G401 (cell line): ENCODE measurements at regions not wholly inside any gene's neighbourhood (a gene's known extent, or its start where the extent isn't known, plus 50 kb on each side); places are given as distances from the start of the nearest gene placed in this dataset.
"Not testable (repeated sequence)": the region's sequence is repeated elsewhere in the genome, so short reads cannot be mapped to it uniquely, and the experiment has no call there.

ENCODE experiments used
- DNase-seq: peaks from one replicate; pipeline ENCODE4 v3.0.0-alpha.2; 2015; ENCODE audit warnings: low spot score
- in situ Hi-C: cut with HindIII; loops from 2 replicates; pipeline ENCODE4 v1.10.0; 2016; ENCODE audit warnings: low sequenced_read_pairs, mixed read lengths

DNA sequence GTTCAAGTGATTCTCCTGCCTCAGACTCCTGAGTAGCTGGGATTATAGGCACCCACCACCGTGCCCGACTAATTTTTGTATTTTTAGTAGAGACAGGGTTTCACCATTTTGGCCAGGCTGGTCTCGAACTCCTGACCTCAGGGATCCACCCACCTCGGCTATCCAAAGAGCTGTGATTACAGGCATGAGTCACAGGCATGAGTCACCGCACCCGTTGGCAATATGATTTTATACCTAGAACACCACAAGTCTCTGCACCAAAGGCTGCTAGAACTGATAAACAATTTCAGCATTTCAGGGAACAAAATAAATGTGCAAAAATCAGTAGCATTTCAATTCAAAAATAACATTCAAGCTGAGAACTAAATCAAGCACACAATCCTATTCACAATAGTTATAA is 1177.6 kb downstream of the STIM2 start:
- in situ Hi-C loops, DNase-seq: not testable (repeated sequence)

DNA sequence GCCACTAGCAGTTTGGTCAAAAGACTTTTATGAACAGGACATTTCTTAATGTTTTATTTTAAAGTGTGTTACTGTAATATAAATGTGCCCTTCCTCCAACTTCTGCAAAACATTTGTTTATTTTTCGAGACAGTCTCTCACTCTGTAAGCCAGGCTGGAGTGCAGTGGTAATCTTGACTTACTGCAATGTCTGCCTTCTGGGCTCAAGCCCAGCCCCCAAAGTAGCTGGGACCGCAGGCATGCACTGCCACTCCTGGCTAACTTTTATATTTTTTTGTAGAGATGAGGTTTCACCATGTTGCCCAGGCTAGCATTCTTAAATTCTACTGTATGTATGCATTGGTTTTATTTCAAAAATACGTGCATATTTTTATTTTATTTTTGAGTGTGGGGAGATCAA is 1201.9 kb downstream of the STIM2 start:
- in situ Hi-C loops: no loop called here
- DNase-seq: no peak

DNA sequence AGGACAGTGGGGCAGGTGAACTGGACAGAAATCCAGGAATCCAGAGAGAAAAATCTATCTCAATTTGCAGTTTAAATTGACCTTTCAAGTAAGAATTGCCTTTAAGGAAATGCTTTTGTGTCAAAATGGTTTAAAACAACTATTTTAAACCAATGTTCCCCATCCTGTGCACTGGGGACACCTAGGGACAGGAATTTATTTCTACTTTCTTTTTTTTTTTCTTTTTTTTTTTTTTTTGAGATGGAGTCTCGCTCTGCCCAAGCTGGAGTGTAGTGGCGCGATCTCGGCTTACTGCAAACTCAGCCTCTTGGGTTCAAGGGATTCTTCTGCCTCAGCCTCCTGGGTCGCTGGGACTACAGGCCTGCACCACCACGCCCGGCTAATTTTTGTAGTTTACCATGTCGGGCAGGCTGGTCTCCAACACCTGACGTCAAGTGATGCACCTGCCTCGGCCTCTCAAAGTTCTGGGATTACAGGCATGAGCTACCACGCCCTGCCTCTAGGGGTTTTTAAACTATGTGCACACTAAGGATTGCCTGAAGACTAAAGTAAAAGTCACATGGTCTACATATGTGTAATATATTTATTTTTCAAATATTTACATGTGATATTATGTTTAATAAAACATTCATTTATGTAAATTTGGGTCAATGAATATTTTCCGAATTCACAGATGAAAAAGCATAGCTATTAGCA is 1213.4 kb downstream of the STIM2 start:
- no peak for DNase-seq
- in situ Hi-C loops: no loop called here

DNA sequence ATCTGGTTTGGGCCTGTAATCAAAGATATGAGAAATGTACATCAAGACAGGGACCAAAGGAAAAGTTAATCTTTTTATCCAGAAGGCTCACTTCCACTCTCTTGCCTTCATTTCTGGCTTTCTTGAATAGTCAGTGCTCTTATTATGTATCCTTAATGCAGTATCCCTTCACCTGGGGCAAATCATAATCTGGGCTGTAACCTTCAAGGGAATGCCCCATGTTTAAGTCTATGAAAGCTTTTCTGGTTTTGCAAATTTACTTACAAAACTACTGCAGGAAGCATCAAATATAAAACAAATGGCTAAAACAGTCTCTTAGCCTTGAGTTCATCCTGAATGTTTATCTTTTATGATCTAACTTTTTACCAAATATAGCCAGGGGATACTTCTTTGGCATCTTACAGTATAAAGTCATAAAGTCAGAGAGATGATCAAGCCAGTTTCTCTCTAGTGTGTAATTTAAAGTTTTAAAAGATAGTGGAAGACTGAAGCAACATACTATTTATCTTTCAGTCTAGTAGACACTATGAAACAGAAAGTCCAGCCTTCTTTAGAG is 1214.8 kb downstream of the STIM2 start:
- in situ Hi-C loops: no loop called here
- DNase-seq: no peak

DNA sequence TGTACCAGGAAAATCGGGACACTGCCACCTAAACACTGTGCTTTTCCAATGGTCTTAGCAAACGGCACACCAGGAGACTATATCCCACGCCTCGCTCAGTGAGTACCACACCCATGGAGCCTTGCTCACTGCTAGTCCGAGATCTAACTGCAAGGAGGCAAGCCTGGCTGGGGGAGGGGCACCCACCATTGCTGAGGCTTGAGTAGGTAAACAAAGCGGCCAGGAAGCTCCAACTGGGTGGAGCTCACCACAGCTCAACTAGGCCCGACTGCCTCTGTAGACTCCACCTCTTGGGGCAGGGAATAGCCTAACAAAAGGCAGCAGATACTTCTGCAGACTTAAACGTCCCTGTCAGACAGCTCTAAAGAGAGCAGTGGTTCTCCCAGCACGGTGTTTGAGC is 1216.6 kb downstream of the STIM2 start:
- DNase-seq, in situ Hi-C loops: not testable (repeated sequence)

DNA sequence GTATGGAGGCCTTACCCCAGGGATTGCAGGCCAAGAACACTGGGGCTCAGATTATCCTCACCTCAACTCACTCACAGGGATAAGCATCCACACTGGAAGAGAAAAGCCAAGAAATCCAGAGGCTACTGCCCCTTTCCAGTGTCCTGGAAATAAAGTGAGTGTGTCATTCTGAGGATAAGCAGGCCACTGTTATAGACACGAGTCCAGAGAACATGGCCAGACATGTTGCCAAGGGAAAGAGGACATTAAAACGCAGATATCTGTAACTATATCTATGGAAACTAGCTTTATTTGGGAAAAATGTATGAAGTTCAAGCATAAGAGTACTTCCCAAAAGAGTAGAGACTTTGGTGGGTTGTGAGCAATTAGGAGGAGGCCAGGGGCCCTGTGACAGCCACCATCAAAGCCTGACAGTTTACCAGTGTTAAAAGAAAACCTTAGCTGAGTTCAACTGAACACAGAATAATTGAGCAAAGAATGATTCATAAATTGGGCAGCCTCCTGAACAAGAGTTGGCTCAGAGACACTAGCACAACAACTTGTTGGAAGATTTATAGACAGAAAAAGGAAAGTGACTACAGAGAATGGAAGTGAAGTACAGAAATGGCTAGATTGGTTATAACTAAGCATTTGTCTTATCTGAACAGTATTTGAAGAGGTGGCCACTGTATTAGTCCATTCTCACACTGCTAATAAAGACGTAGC is 1222.2 kb downstream of the STIM2 start:
- in situ Hi-C loops: no loop called here
- DNase-seq: no peak

DNA sequence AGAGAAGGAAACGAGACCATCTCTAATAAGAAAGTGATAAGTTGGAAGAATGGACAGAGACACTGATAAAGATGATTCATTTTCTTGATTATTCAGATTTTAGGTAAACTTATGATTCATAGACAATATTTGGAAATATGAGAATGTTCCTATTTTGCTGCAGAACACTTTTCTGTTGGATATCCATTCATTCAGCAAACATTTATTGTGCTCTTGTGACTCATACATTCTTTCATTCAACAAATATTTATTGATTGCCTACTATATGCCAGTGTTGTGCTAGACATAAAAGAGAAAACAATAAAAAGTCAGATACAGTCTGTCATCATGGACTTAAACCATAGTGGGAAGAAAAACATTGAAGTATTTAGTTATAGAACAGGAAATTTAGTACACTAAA is 1232.0 kb downstream of the STIM2 start:
- no peak for DNase-seq
- in situ Hi-C loops: no loop called here

DNA sequence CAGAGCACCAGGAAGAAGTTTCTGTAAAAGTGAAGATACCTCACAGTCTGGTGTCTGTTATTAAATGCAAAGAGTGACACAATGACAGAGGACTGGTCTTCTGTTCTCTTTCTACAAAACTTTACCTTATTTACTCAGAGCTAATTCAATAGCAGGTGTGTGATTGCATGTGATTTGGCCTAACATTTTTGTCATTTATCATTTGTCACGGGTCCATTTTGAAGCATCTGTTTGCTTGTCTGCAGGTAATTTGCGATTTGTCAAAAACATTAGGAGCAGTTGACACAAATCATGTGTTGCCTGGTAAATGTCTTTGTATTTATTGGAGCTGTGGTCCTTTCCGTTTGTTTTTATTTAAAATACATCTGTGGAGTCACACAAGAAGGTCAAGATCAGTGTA is 1232.4 kb downstream of the STIM2 start:
- in situ Hi-C loops: no loop called here
- no peak for DNase-seq

DNA sequence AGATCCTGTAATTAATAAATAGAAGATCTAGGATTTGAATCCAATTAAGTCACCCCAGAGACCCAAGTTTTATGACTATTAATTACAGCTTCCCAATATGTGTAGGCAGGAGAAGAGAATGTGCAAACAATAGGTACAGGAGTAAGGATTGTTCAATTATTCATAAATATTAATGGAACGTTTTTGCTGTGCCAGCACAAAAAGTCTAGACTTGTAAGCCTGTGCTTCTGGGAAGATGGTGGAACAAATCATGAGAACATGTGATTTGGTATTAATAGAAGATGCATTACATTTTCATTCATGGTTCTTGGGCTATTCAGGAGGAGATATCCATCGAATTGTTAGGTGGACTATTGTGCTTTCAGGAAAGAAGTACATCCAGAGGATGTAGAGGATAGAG is 1240.9 kb downstream of the STIM2 start:
- in situ Hi-C loops: no loop called here
- no peak for DNase-seq

DNA sequence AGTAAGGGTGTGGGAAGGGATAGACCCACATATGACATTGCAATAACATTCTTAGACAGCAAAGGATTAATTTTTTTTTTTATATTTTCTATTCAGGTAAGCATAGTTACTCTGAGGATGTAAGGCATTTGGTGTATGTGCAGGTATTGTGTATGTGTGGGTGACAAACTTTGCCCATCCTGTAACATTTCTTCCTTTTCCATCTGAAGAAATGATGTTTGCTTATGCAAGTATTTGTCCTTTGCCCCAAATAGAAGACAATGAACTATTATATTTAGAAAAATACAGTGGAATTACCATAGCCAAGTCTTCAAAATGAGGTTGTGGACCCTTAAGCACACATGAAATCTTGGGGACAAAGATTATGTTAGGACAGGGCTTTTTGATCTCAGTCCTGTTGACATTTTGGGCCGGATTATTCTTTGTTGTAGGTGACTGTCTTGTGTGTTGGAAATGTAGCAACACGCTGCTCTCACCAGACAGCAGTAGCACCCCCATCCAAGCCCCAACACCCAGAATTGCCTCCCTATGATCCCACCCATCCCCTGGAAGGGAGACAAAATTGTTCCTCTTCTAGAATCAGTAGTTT is 1244.7 kb downstream of the STIM2 start:
- in situ Hi-C loops: no loop called here
- no peak for DNase-seq

DNA sequence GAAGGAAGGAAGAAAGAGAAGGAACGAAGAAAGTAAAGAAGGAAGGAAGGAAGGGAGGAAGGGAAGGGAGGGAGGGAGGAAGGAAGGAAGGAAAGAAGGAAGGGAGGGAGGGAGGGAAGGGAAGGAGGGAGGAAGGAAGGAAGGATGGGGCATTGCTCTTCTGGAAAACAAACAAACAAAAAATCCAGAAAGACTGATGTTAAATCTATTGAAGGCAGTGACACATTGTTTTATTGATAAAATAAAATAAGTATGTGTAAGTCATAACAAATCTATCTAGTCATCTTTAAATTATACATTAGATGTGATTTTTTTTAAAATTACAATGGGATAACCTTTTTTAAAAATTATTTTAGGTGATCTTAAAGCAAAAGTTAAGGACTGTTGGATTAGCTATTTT is 1245.5 kb downstream of the STIM2 start:
- in situ Hi-C loops: no loop called here
- no peak for DNase-seq

DNA sequence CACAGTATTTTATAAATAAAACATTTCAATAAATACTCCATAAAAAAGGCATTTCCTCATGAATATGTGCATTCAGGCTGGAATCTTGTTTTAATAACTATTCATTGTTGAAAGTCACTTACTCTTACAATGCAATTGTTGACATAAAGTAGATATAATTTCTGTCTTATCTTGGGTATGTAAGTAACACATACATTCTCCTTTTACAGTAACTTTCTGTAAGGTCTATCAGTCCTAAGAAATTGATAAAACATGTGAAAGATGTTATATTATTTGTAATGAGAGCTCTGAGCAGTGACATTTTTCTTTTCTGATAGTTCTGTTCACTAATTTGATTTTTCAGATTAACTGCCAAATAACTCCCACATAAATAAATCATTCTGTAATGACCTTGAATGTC is 1249.2 kb downstream of the STIM2 start:
- no peak for DNase-seq
- in situ Hi-C loops: no loop called here

DNA sequence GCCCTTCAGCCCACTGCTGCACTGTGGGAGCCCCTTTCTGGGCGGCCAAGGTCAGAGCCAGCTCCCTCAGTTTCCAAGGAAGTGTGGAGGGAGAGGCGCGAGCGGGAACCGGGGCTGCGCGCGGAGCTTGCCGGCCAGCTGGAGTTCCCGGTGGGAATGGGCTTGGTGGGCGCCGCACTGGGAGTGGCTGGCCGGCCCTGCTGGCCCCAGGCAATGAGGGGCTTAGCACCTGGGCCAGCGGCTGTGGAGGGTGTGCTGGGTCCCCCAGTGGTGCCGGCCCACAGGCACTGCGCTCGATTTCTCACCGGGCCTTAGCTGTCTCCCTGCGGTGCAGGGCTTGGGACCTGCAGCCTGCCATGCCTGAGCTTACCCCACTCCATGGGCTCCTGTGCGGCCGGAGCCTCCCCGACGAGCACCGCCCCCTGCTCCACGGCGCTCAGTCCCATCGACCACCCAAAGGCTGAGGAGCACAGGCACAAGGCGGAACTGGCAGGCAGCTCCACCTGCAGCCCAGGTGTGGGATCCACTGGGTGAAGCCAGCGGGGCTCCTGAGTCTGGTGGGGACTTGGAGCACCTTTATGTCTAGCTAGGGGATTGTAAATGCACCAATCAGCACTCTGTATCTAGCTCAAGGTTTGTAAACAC is 1252.2 kb downstream of the STIM2 start:
- in situ Hi-C loops, DNase-seq: not testable (repeated sequence)

DNA sequence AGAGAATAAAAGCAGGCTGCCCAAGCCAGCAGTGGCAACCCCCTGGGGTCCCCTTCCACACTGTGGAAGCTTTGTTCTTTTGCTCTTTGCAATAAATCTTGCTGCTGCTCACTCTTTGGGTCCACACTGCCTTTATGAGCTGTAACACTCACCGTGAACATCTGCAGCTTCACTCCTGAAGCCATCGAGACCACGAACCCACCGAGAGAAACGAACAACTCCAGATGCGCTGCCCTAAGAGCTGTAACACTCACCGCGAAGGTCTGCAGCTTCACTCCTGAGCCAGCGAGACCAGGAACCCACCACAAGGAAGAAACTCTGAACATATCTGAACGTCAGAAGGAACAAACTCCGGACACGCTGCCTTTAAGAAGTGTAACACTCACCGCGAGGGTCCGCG is 1252.9 kb downstream of the STIM2 start:
- in situ Hi-C loops, DNase-seq: not testable (repeated sequence)

DNA sequence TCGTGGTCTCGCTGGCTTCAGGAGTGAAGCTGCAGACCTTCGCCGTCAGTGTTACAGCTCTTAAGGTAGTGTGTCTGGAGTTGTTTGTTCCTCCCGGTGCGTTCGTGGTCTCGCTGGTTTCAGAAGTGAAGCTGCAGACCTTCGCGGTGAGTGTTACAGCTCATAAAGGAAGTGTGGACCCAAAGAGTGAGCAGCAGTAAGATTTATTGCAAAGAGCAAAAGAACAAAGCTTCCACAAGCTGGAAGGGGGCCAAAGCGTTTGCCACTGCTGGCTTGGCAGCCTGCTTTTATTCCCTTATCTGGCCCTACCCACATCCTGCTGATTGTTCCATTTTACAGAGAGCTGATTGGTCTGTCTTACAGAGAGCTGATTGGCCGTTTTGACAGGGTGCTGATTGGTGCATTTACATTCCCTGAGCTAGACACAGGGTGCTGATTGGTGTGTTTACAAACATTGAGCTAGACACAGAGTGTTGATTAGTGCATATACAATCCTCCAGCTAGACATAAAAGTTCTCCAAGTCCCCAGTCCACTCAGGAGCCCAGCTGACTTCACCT is 1256.0 kb downstream of the STIM2 start:
- DNase-seq, in situ Hi-C loops: not testable (repeated sequence)

DNA sequence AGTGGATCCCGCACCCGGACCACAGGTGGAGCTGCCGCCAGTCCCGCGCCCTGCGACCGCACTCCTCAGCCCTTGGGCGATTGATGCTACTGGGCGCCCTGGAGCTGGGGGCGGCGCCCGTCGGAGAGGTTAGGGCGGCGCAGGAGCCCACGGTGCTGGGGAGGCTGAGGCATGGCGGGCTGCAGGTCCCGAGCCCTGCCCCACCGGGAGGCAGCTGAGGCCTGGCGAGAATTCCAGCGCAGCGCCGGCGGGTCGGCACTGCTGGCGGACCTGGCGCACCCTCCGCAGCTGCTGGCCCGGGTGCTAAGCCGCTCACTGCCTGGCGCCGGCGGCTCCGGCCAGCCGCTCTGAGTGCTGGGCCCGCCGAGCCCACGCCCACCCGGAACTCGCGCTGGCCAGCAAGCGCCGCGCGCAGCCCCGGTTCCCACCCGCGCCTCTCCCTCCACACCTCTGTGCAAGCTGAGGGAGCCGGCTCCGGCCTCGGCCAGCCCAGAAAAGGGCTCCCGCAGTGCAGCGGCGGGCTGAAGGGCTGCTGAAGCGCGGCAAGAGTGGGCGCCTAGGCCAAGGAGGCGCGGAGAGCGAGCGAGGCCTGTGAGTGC is 1256.5 kb downstream of the STIM2 start:
- in situ Hi-C loops: no loop called here
- DNase-seq: no peak

DNA sequence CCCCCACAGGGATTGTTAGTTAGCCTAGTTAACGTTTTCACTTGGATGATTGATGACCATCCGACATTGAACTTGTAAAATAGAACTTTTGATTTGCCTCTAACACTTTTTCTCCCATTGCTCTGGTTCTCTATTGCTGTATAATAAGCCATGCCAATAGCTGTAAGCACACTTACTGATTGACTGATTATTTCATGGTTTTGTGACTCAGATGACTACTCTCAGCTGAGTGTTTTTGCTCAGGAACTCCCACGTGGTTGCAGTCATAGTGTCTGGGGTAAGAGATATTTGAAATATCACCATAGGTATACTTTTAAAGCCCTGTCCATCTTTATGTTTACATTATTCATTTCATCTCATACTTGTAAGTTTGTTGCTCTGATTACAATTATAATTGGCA is 1285.5 kb downstream of the STIM2 start:
- in situ Hi-C loops: no loop called here
- no peak for DNase-seq

DNA sequence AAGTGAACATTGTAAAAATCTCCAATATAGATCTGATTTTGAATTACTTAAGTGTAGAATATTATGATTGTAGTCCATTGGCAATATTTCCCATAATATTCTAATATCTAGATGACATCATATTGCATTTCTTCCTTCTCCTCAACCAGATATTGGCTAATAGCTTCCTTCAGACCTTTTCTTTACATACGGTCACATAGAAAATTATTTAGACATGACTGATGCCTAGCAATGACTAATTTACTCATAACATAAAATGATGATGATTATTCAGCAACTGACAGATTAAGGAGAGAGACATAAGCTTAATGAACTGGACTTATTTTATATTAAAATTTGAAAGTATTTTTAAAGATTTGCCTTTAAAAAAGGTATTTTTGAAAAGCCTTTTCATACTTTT is 1287.6 kb downstream of the STIM2 start:
- DNase-seq: no peak
- in situ Hi-C loops: no loop called here

DNA sequence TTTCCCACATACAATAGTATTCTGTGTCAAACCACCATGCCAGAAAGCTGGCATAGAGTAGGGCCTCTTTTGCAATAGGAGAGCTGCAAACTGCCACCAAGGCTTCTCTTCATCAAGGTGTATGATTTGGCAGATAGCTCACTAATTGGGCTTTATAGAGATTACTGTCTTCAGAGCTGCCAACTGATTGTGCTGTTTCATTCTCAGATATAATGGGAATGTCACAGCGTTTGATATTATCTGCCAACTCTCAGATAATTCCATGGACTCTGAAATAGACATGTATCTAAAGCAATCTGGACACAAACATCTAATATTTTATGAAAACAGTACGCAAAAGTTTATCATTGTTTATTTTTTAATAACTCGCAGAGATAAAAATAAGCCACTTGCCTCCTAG is 1289.1 kb downstream of the STIM2 start:
- in situ Hi-C loops: no loop called here
- no peak for DNase-seq
